ENCODE measurements at regions not wholly inside any gene's neighbourhood (a gene's known extent, or its start where the extent isn't known, plus 50 kb on each side); places are given as distances from the start of the nearest gene placed in this dataset.

GRCh38 chr13:47790755-47791154 is 210.3 kb downstream of the SUCLA2 start:
- Mint-ChIP-seq H3K4me3 (no peak overlapping the region), H3K36me3 (ENCODE audit: insufficient read depth in 1 of 3, low read depth in 3 of 3) (peaks cover 15 to 41% (median 34%) of the 10 kb centered on the region in 3 experiments), H3K9me3 (peaks cover 44 to 45% of the 10 kb centered on the region in 2 experiments), H3K27ac (no peak overlapping the region), H3K4me1 (no peaks in the 10 kb centered on the region), H3K27me3 (ENCODE audit: low read depth) (peaks cover 2% of the 10 kb centered on the region; the same call in 1 of the 2 replicates)
- no peak overlapping the region for H3K4ac ChIP-seq (ENCODE audit: low read depth, low read length)
- no CpG with 5 or more reads among the region's 2 CpGs for WGBS (ENCODE audit: extremely low coverage, insufficient read length, low lambda C conversion rate)
- no peak overlapping the region for H4K8ac ChIP-seq (replicated peaks; ENCODE audit: insufficient read length, low read depth, low read length)
- no peak overlapping the region for H2BK12ac ChIP-seq (ENCODE audit: insufficient read length, low read depth, low read length)
- H3K27me3 ChIP-seq (ENCODE audit: insufficient read depth, low read length): no peaks in the 10 kb centered on the region
- H2BK120ac ChIP-seq (ENCODE audit: low read depth, low read length, poor library complexity, severe bottlenecking): no peak overlapping the region
- DNase-seq: no peak
- H3K18ac ChIP-seq (ENCODE audit: insufficient read length, low read depth, low read length): no peak overlapping the region
- H3K23me2 ChIP-seq (ENCODE audit: insufficient read length, low read depth, low read length, poor library complexity, severe bottlenecking): no peaks in the 10 kb centered on the region
- H3K4me2 ChIP-seq (ENCODE audit: insufficient read depth, insufficient read length, low read length): no peak overlapping the region
- H3T11ph ChIP-seq (ENCODE audit: low read length): no peak overlapping the region
- H3K4me1 ChIP-seq (ENCODE audit: insufficient read depth, low read length): no peaks in the 10 kb centered on the region
- no peak for TF ChIP-seq CTCF (conservative IDR thresholded peaks at IDR 0.05)
- no peaks in the 10 kb centered on the region for H3K79me1 ChIP-seq (ENCODE audit: insufficient read depth, low read depth, low read length, poor library complexity, severe bottlenecking)
- no peaks in the 10 kb centered on the region for H3K9me3 ChIP-seq (ENCODE audit: control insufficient read depth, low read depth, low read length)
- H3K79me2 ChIP-seq (ENCODE audit: insufficient read depth, low read length): no peaks in the 10 kb centered on the region
- no peak overlapping the region for H2BK20ac ChIP-seq (ENCODE audit: low read depth, low read length, poor library complexity, severe bottlenecking)
- no peak overlapping the region for H4K91ac ChIP-seq (ENCODE audit: insufficient read length, low read depth, low read length)
- no peak overlapping the region for H3K9ac ChIP-seq (ENCODE audit: extremely low read depth, insufficient read length, low read length)
- no peaks in the 10 kb centered on the region for H4K20me1 ChIP-seq (ENCODE audit: control insufficient read depth, insufficient read depth, insufficient read length)
- H2AFZ ChIP-seq (ENCODE audit: low read length): no peak overlapping the region
- H2BK5ac ChIP-seq (ENCODE audit: insufficient read length, low read length): no peak overlapping the region
- no peak overlapping the region for H4K5ac ChIP-seq (ENCODE audit: insufficient read length, low read depth, low read length)
- H3K56ac ChIP-seq (ENCODE audit: insufficient read length, low read depth, low read length): no peak overlapping the region
- H2BK15ac ChIP-seq (ENCODE audit: low read depth, low read length): no peak overlapping the region
- H3K27ac ChIP-seq (ENCODE audit: insufficient read length, low read depth, low read length): no peak overlapping the region
- H2AK5ac ChIP-seq (ENCODE audit: insufficient read length, low read length): no peak overlapping the region
- H3K23ac ChIP-seq (ENCODE audit: insufficient read length, low read depth, low read length): no peak overlapping the region
- H3K14ac ChIP-seq (ENCODE audit: insufficient read depth, low read length): no peak overlapping the region

All from H9 (cell line).